ENCODE measurements at regions not wholly inside any gene's neighbourhood (a gene's known extent, or its start where the extent isn't known, plus 50 kb on each side); places are given as distances from the start of the nearest gene placed in this dataset.

- no peak for TF ChIP-seq TCF4 (CRISPR knock-in tag; IDR thresholded peaks at IDR 0.05; ENCODE audit: borderline replicate concordance)
- no peak for TF ChIP-seq ZNF8 (CRISPR knock-in tag; IDR thresholded peaks at IDR 0.05)
- no peak for TF ChIP-seq ZFP3 (CRISPR knock-in tag; IDR thresholded peaks at IDR 0.05)
- no peak for TF ChIP-seq TOX (CRISPR knock-in tag; IDR thresholded peaks at IDR 0.05; ENCODE audit: borderline replicate concordance)
- TF ChIP-seq RARB (CRISPR knock-in tag; IDR thresholded peaks at IDR 0.05): no peak
- no peak for TF ChIP-seq OSR1 (CRISPR knock-in tag; IDR thresholded peaks at IDR 0.05)
- TF ChIP-seq POU6F1 (CRISPR knock-in tag; IDR thresholded peaks at IDR 0.05; ENCODE audit: borderline replicate concordance, low read depth): no peak
- TF ChIP-seq ZNF70 (CRISPR knock-in tag; IDR thresholded peaks at IDR 0.05): no peak
- TF ChIP-seq ESRRG (CRISPR knock-in tag; IDR thresholded peaks at IDR 0.05): no peak
- no peak for TF ChIP-seq SNAI2 (CRISPR knock-in tag; IDR thresholded peaks at IDR 0.05)
- no peak for TF ChIP-seq ISL1 (CRISPR knock-in tag; IDR thresholded peaks at IDR 0.05)
- no peak for TF ChIP-seq ARNTL (CRISPR knock-in tag; IDR thresholded peaks at IDR 0.05; ENCODE audit: borderline replicate concordance, low read depth)
- no peak for ATAC-seq
Observed at GRCh38 chr4:22021106-22021505, 72.5 kb upstream of the KCNIP4 start.

GRCh38 chr4:22020129-22020528, 71.6 kb upstream of the KCNIP4 start:
- ATAC-seq: no peak
- no peak for TF ChIP-seq OSR1 (CRISPR knock-in tag; IDR thresholded peaks at IDR 0.05)
- TF ChIP-seq CREB5 (CRISPR knock-in tag; IDR thresholded peaks at IDR 0.05; ENCODE audit: low read depth): no peak
- TF ChIP-seq ZNF565 (CRISPR knock-in tag; conservative IDR thresholded peaks at IDR 0.05; ENCODE audit: low read depth): no peak
- no peak for TF ChIP-seq RARB (CRISPR knock-in tag; IDR thresholded peaks at IDR 0.05)
- TF ChIP-seq TOX (CRISPR knock-in tag; IDR thresholded peaks at IDR 0.05; ENCODE audit: borderline replicate concordance): no peak
- no peak for TF ChIP-seq PATZ1 (CRISPR knock-in tag; IDR thresholded peaks at IDR 0.05; ENCODE audit: borderline replicate concordance)
- no peak for TF ChIP-seq ZFP3 (CRISPR knock-in tag; IDR thresholded peaks at IDR 0.05)
- no peak for TF ChIP-seq ZNF8 (CRISPR knock-in tag; IDR thresholded peaks at IDR 0.05)
- TF ChIP-seq PPARA (CRISPR knock-in tag; IDR thresholded peaks at IDR 0.05; ENCODE audit: borderline replicate concordance): no peak
- TF ChIP-seq ESRRG (CRISPR knock-in tag; IDR thresholded peaks at IDR 0.05): no peak
- TF ChIP-seq TCF4 (CRISPR knock-in tag; IDR thresholded peaks at IDR 0.05; ENCODE audit: borderline replicate concordance): no peak
- no peak for TF ChIP-seq ZC3H10 (CRISPR knock-in tag; IDR thresholded peaks at IDR 0.05)
- TF ChIP-seq POU6F1 (CRISPR knock-in tag; IDR thresholded peaks at IDR 0.05; ENCODE audit: borderline replicate concordance, low read depth): no peak
- no peak for TF ChIP-seq ISL1 (CRISPR knock-in tag; IDR thresholded peaks at IDR 0.05)
- no peak for TF ChIP-seq CSDC2 (CRISPR knock-in tag; IDR thresholded peaks at IDR 0.05)
- no peak for TF ChIP-seq BACH2 (CRISPR knock-in tag; IDR thresholded peaks at IDR 0.05; ENCODE audit: borderline replicate concordance)
- no peak for TF ChIP-seq GLIS3 (CRISPR knock-in tag; IDR thresholded peaks at IDR 0.05)
- no peak for TF ChIP-seq ZFP30 (CRISPR knock-in tag; IDR thresholded peaks at IDR 0.05)
- no peak for TF ChIP-seq TSHZ2 (CRISPR knock-in tag; IDR thresholded peaks at IDR 0.05)

GRCh38 chr4:22019676-22020075, 71.1 kb upstream of the KCNIP4 start:
- no peak for TF ChIP-seq OSR1 (CRISPR knock-in tag; IDR thresholded peaks at IDR 0.05)
- no peak for TF ChIP-seq PPARA (CRISPR knock-in tag; IDR thresholded peaks at IDR 0.05; ENCODE audit: borderline replicate concordance)
- no peak for TF ChIP-seq GLIS3 (CRISPR knock-in tag; IDR thresholded peaks at IDR 0.05)
- TF ChIP-seq ZFP3 (CRISPR knock-in tag; IDR thresholded peaks at IDR 0.05): no peak
- no peak for TF ChIP-seq PATZ1 (CRISPR knock-in tag; IDR thresholded peaks at IDR 0.05; ENCODE audit: borderline replicate concordance)
- no peak for TF ChIP-seq BACH2 (CRISPR knock-in tag; IDR thresholded peaks at IDR 0.05; ENCODE audit: borderline replicate concordance)
- no peak for TF ChIP-seq ZC3H10 (CRISPR knock-in tag; IDR thresholded peaks at IDR 0.05)
- TF ChIP-seq ARNTL (CRISPR knock-in tag; IDR thresholded peaks at IDR 0.05; ENCODE audit: borderline replicate concordance, low read depth): no peak
- no peak for TF ChIP-seq ZNF565 (CRISPR knock-in tag; conservative IDR thresholded peaks at IDR 0.05; ENCODE audit: low read depth)
- no peak for TF ChIP-seq ISL1 (CRISPR knock-in tag; IDR thresholded peaks at IDR 0.05)
- TF ChIP-seq ZNF8 (CRISPR knock-in tag; IDR thresholded peaks at IDR 0.05): no peak
- ATAC-seq: no peak
